ENCODE measurements at regions not wholly inside any gene's neighbourhood (a gene's known extent, or its start where the extent isn't known, plus 50 kb on each side); places are given as distances from the start of the nearest gene placed in this dataset.

- peak in 2 of 4 experiments; percentile 26 to 42 for TF ChIP-seq CTCF (IDR thresholded peaks at IDR 0.05)
- no peak for TF ChIP-seq POLR2A (IDR thresholded peaks at IDR 0.05)
These were observed 357.8 kb downstream of the VPS13C start for GRCh38 chr15:61702224-61703020.
